ENCODE measurements at regions not wholly inside any gene's neighbourhood (a gene's known extent, or its start where the extent isn't known, plus 50 kb on each side); places are given as distances from the start of the nearest gene placed in this dataset.

GRCh38 chr10:88169037-88169319, 305.6 kb downstream of the PTEN start:
- Histone ChIP-seq H3K36me3 (no peaks in the 10 kb centered on the region), H3K27me3 (no peaks in the 10 kb centered on the region), H3K27ac (no peak overlapping the region), H3K4me3 (no peak overlapping the region), H3K9me3 (no peaks in the 10 kb centered on the region), H3K4me1 (no peaks in the 10 kb centered on the region)
- TF ChIP-seq CTCF (IDR thresholded peaks at IDR 0.05) = no peak
- FAIRE-seq (no peak), DNase-seq (no peak), ATAC-seq (no peak)
- intact Hi-C loops (cut with DNase I) = no loop called here

GRCh38 chr10:88170628-88171027, 307.2 kb downstream of the PTEN start:
- H3K36me3 ChIP-seq = no peaks in the 10 kb centered on the region
- H3K27me3 ChIP-seq = no peaks in the 10 kb centered on the region
- TF ChIP-seq CTCF (IDR thresholded peaks at IDR 0.05) = no peak
- H3K4me1 ChIP-seq = no peaks in the 10 kb centered on the region
- FAIRE-seq (no peak), ATAC-seq (no peak), DNase-seq (no peak)
- no peak overlapping the region for H3K4me3 ChIP-seq
- no peak overlapping the region for H3K27ac ChIP-seq
- H3K9me3 ChIP-seq = no peaks in the 10 kb centered on the region
- intact Hi-C loops (cut with DNase I) = no loop called here
- WGBS, 2 donors = 97 to 100% methylated on average over 1 of the region's 1 CpG

- Histone ChIP-seq H3K4me3 (no peak overlapping the region), H3K9me3 (no peaks in the 10 kb centered on the region), H3K4me1 (no peaks in the 10 kb centered on the region), H3K27me3 (no peaks in the 10 kb centered on the region), H3K36me3 (no peaks in the 10 kb centered on the region), H3K27ac (no peak overlapping the region)
- DNase-seq (no peak), ATAC-seq (no peak), FAIRE-seq (no peak)
- intact Hi-C loops (cut with DNase I) = no loop called here
- 34 to 46% methylated on average over 1 of the region's 1 CpG for WGBS, 2 donors
- TF ChIP-seq CTCF (IDR thresholded peaks at IDR 0.05) = no peak
Observed at GRCh38 chr10:88172159-88172558, 308.7 kb downstream of the PTEN start.

GRCh38 chr10:88174391-88174790, 311.0 kb downstream of the PTEN start:
- H3K27ac ChIP-seq = no peak overlapping the region

GRCh38 chr10:88178758-88179157, 315.3 kb downstream of the PTEN start:
- intact Hi-C loops (cut with DNase I) = no loop called here
- Histone ChIP-seq H3K36me3 (no peaks in the 10 kb centered on the region), H3K9me3 (no peaks in the 10 kb centered on the region), H3K4me1 (no peaks in the 10 kb centered on the region), H3K27me3 (no peaks in the 10 kb centered on the region), H3K27ac (no peak overlapping the region), H3K4me3 (no peak overlapping the region)
- TF ChIP-seq CTCF (IDR thresholded peaks at IDR 0.05) = no peak
- FAIRE-seq (no peak), DNase-seq (no peak), ATAC-seq (no peak)

More at GRCh38 chr10:88174391-88174790, 311.0 kb downstream of the PTEN start:
- no peak for TF ChIP-seq CTCF (IDR thresholded peaks at IDR 0.05)
- no peak for FAIRE-seq
- DNase-seq = no peak
- Histone ChIP-seq H3K36me3 (no peaks in the 10 kb centered on the region), H3K9me3 (no peaks in the 10 kb centered on the region), H3K4me3 (no peak overlapping the region), H3K4me1 (no peaks in the 10 kb centered on the region), H3K27me3 (no peaks in the 10 kb centered on the region)
- no peak for ATAC-seq
- WGBS, 2 donors = 92 to 94% methylated on average over 5 of the region's 5 CpGs
- intact Hi-C loops (cut with DNase I) = no loop called here

Measured in pancreas (tissue), 10 donors.